ENCODE measurements at regions not wholly inside any gene's neighbourhood (a gene's known extent, or its start where the extent isn't known, plus 50 kb on each side); places are given as distances from the start of the nearest gene placed in this dataset.
"Not testable (repeated sequence)": the region's sequence is repeated elsewhere in the genome, so short reads cannot be mapped to it uniquely, and the experiment has no call there.

- ATAC-seq, result no peak
Observed at GRCh38 chr4:123603165-123603564, 206.6 kb downstream of the SPRY1 start.

DNA sequence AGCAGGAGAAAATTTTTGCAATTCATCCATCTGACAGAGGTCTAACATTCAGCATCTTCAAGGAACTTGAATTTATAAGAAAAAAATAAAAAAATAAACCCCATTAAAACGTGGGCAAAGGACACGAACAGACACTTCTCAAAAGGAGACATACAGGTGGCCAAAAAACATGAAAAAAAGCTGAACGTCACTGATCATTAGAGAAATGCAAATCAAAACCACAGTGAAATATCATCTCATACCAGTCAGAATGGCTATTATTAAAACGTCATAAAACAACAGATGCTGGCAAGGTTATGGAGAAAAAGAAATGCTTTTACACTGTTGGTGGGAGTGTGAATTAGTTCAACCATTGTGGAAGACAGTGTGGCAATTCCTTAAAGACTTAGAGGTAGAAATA lies 209.2 kb downstream of the SPRY1 start:
- not testable (repeated sequence) for ATAC-seq

DNA sequence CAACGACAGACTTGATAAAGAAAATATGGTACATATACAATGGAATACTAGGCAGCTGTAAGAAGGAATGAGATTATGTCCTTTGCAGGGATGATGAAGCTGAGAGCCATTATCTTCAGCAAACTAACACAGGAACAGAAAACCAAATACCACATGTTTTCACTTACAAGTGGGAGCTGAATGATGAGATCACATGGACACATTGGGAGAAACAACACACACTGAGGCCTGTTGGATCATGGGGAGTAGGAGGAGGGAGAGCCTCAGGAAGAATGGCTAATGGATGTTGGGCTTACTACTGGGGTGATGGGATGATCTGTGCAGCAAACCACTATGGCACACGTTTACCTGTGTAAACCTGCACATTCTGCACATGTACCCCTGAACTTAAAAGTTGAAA lies 209.7 kb downstream of the SPRY1 start:
- no peak for ATAC-seq

GRCh38 chr4:123606946-123607542 lies 210.4 kb downstream of the SPRY1 start:
- no peak for ATAC-seq

DNA sequence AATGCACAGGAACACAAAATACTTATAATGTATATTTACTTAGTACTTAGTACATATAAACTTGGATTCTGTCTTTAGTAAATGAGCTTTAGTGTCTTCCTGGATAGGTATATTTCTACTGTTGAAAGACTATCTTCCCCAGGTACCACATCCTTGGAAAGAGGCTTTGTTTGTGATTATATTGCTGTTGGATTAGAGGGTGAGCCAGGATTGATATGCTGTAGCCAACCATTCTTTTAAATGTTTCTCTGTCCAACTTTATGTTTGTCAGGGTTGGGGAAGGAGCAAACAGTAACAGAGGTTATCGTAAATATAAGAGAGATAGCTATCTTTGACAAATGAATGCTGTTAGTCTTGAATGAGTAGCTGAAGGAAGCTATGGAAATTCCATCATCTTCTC lies 213.2 kb downstream of the SPRY1 start:
- ATAC-seq, result no peak

GRCh38 chr4:123613586-123614344 lies 217.2 kb downstream of the SPRY1 start:
- no peak for ATAC-seq

GRCh38 chr4:123615901-123616300 lies 219.3 kb downstream of the SPRY1 start:
- no peak for ATAC-seq

- ATAC-seq, result peak; percentile 56 to 64
Observed at GRCh38 chr4:123616951-123617461, 220.4 kb downstream of the SPRY1 start.

DNA sequence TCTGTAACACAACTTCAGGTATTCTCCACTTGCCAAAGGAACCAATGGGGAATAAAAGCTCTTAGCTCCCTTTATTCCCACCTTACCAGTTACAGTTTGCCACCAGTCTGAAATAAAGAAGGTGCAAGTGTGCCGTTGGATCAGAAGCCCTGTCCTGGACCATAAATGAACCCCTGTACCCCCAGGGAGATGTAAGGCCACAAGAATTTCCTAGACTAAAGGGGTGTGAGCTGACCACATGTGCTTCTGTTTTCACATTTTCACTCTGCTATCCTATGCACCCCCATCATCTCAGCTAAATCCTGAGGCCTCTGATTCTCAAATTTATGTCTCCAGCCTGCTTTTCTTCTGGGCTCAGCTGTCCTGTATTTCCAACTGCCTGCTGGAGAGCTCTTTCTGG lies 221.2 kb downstream of the SPRY1 start:
- no peak for ATAC-seq

DNA sequence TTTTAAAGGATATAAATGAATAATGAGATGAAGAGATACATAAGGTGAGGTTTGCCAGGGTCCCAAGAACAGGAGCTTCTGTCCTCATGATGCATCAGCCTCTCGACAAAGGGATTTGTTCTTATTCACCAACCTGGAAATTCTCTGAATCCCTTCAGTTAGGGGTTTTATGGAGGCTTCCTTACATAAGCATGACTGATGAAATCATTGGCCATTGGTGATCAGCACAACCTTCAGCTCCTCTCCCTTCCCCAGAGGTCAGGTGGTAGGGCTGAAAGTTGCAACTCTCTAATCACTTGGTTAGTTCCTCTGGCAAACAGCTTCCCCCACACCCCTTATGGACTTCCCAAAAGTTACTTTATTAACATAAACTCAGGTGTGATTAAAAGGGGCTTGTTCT lies 222.0 kb downstream of the SPRY1 start:
- no peak for ATAC-seq

GRCh38 chr4:123619326-123619725 lies 222.7 kb downstream of the SPRY1 start:
- no peak for ATAC-seq

- ATAC-seq, result no peak
Observed at GRCh38 chr4:123619895-123620294, 223.3 kb downstream of the SPRY1 start.

GRCh38 chr4:123621072-123621705 lies 224.6 kb downstream of the SPRY1 start:
- no peak for ATAC-seq

GRCh38 chr4:123622572-123622971 lies 226.0 kb downstream of the SPRY1 start:
- ATAC-seq, result no peak

- ATAC-seq, result no peak
Observed at GRCh38 chr4:123623611-123624010, 227.0 kb downstream of the SPRY1 start.

DNA sequence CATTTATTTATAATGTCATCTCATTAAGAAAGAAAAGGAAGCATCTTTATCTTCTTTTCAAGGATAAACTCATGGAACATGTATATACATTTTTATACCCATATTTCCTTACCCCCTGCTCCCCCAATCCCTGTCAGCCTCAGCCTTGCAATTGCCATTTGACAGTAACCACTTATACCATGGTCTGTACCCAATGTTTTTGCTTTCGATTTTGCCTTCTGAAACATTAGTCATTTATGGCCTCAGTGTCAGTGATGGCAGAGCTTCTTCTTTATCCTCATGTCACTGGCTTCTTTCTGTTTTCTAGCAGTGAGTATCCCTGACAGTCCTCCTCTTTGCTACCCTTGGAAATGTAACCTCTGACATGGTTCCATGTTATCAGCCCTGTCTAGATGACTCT lies 228.4 kb downstream of the SPRY1 start:
- peak; percentile 51 to 72 for ATAC-seq

DNA sequence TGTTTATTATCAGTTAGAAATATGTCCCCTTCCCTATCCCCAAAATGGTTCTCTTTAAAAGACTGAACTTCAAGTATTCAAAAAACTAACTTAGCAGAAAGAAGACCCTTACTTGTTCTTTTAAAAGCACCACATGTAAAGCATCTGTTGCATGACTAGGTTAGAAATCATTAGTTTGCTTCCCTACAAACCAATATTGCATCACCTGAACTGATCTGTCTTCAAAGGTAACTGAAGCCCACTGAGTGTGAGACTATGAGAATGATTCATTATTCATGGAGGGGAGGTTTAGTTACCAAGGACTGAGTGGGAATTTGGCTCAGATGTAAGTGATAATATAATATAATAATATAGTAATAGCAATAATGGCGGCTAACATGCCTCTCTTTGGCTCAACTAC lies 231.7 kb downstream of the SPRY1 start:
- no peak for ATAC-seq

DNA sequence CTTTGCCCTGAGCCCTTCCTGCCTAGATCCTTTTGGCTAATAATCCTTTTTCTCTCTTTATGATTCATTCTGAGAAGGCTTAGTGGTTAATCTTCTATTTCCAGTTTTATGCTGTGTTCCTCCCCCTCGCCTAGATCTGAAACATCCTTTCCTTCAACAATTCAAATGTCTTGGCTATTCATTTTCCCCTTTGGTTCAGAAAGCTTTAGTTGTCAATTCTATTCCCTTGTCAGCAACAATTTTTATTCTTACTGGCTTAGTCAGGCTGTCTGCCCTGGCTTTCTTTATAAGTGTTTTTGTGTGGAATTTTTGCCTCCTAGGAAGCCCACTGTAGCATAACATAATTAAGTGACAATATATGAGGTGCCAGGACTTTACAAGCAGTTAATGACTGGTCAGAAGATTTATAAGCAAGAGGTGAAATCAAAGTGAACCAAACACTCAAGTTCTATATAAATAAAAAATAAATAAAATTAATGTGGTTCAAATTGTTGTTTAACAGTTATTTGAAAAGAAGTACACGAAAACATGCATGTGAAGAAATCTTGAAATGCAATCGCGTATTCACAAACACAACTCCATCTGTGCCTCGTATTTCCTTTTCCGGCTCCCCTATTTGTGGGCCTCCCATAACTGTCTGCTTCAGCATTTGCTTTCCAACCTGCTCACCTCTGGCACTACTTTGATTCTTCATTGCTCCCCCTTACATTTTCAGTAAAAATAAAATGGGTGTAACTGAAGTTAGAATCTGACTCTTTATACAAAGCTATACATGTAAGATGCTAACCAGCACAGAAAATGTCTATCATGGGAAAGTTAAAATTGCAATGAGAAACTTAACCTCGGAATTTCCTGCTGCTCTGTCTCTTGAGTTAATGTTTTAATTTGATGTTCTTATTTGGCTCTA lies 235.4 kb downstream of the SPRY1 start:
- no peak for ATAC-seq

DNA sequence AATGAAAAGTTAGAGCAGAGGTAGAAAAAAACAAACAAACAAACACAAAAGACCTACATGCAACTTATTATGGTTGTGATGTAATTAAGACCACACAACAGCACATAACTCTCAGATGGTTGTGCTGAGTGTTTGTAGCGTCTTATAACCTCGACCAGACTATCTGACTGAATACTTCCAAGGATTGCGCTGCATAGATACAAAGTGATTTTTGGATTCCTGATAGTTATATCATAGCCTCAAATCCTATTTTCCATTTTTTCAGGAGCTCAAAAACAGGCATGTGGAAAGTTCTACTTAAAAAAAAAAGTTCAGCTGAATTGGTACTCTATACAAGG lies 236.1 kb downstream of the SPRY1 start:
- no peak for ATAC-seq

GRCh38 chr4:123638834-123639233 lies 242.2 kb downstream of the SPRY1 start:
- no peak for ATAC-seq

DNA sequence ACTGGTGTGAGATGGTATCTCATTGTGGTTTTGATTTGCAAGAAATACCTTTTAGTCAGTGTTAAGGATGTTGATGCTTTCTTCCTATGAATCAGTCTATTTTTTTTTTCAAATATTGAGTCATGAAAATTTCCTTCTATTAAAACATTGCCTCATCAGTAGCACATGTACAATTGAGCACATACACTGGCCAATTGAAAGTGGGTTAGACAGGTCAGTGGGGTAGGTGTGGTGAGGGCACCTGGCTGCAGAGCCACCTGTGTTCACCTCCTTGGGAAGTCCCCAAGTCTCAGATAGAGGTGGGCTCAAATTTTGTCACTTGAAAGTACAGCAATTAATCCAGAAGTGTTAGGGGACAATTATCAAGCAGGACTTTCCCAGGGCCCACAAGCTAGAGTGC lies 243.7 kb downstream of the SPRY1 start:
- ATAC-seq, result peak; percentile 58 to 70

GRCh38 chr4:123640824-123641223 lies 244.2 kb downstream of the SPRY1 start:
- no peak for ATAC-seq

GRCh38 chr4:123643691-123644090 lies 247.1 kb downstream of the SPRY1 start:
- ATAC-seq, result no peak

All from activated CD4-positive, CD25-positive, alpha-beta regulatory T cell treated with anti-CD3 and anti-CD28 coated beads, Interleukin-2, amount 50 U/mL, for 24 hours (primary cell).